Gastrocnemius medialis (tissue), 4 donors: ENCODE measurements at regions not wholly inside any gene's neighbourhood (a gene's known extent, or its start where the extent isn't known, plus 50 kb on each side); places are given as distances from the start of the nearest gene placed in this dataset.

Source experiments
- CTCF ChIP-seq, 5 experiments: fragments of 450-650 bp in 3 of 5; fragments of 200-600 bp in 2 of 5; sonication (generic) in 2 of 5; IDR thresholded peaks in 4 of 5; conservative IDR thresholded peaks in 1 of 5; 1 replicate in 4 of 5; 2 replicates in 1 of 5; pipeline ENCODE4 v1.5.1; 2016 to 2019; ENCODE audit warnings: antibody characterized with exemption in 5 of 5, mild to moderate bottlenecking in 3 of 5, moderate library complexity in 3 of 5
- POLR2A ChIP-seq, 2 donors: fragments of 450-650 bp; IDR thresholded peaks; one replicate each; pipeline ENCODE4 v1.6.1; 2017; ENCODE audit warnings: antibody characterized with exemption in 2 of 2, mild to moderate bottlenecking in 2 of 2, moderate library complexity in 2 of 2

- TF ChIP-seq CTCF (IDR thresholded peaks at IDR 0.05 in 4 of 5, conservative IDR thresholded peaks at IDR 0.05 in 1 of 5) (no peak), POLR2A (IDR thresholded peaks at IDR 0.05) (no peak)
These were observed 150.4 kb upstream of the CCN2 start for GRCh38 chr6:132101535-132101934.
